HFFc6 (cell line): ENCODE measurements at regions not wholly inside any gene's neighbourhood (a gene's known extent, or its start where the extent isn't known, plus 50 kb on each side); places are given as distances from the start of the nearest gene placed in this dataset.
"Not testable (repeated sequence)": the region's sequence is repeated elsewhere in the genome, so short reads cannot be mapped to it uniquely, and the experiment has no call there.

Experiments
- DNase-seq: peaks from one replicate; pipeline ENCODE4 v3.0.0-alpha.2; 2018
- H3K27ac Mint-ChIP-seq: 2 replicates; pipeline ENCODE4 v1.8.0; 2020; ENCODE audit warnings: mild to moderate bottlenecking, mixed read lengths
- H3K27me3 Mint-ChIP-seq: 2 replicates; pipeline ENCODE4 v1.8.0; 2021; ENCODE audit warnings: mild to moderate bottlenecking, moderate library complexity, mixed read lengths; ENCODE audit not compliant: insufficient read depth
- H3K36me3 Mint-ChIP-seq: 2 replicates; pipeline ENCODE4 v1.8.0; 2021; ENCODE audit warnings: low read depth, mixed read lengths
- H3K4me1 Mint-ChIP-seq: 2 replicates; pipeline ENCODE4 v1.8.0; 2020; ENCODE audit warnings: low read depth, mixed read lengths
- H3K4me3 Mint-ChIP-seq: 2 replicates; pipeline ENCODE4 v1.8.0; 2020; ENCODE audit warnings: mild to moderate bottlenecking, moderate library complexity, mixed read lengths
- H3K9me3 Mint-ChIP-seq: 2 replicates; pipeline ENCODE4 v1.8.0; 2020; ENCODE audit warnings: mild to moderate bottlenecking, mixed read lengths
- TF ChIP-seq, protein P1 (sequence below): fragments of 200-600 bp; sonication (generic); IDR thresholded peaks from 2 replicates; pipeline ENCODE4 v1.5.0; 2021; ENCODE audit warnings: antibody characterized with exemption, mild to moderate bottlenecking

DNA sequence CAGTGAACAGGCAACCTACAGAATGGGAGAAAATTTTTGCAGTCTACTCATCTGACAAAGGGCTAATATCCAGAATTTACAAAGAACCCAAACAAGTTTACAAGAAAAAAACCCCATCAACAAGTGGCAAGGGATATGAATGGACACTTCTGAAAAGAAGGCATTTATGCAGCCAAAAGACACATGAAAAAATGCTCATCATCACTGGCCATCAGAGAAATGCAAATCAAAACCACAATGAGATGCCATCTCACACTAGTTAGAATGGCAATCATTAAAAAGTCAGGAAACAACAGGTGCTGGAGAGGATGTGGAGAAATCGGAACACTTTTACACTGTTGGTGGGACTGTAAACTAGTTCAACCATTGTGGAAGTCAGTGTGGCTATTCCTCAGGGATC is 80.3 kb downstream of the ZNF474 start:
- not testable (repeated sequence) for H3K27me3 Mint-ChIP-seq, H3K4me1 Mint-ChIP-seq, H3K9me3 Mint-ChIP-seq, DNase-seq, H3K4me3 Mint-ChIP-seq, H3K27ac Mint-ChIP-seq, H3K36me3 Mint-ChIP-seq

DNA sequence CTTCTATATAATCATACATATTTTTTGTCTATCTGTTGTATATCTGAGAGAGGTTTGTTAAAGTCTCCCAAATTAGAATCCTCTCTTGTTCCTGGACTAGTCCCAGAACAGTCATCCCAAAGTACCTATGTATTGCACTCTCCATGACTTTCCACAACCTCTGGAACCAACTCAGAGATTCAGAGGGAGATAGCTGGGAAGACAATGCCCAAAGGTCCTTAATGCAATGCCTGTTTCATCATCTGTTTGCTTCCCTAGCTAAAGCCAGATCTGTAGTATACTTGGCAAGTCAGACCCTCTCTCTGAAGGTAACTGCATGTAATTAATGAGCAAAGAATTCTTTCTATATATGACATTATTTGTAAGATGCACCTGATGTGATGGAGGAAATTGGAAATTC is 89.4 kb downstream of the ZNF474 start:
- Mint-ChIP-seq H3K27ac (no peak overlapping the region), H3K36me3 (no peaks in the 10 kb centered on the region), H3K27me3 (peaks cover 9% of the 10 kb centered on the region), H3K4me1 (no peaks in the 10 kb centered on the region), H3K4me3 (no peak overlapping the region), H3K9me3 (no peaks in the 10 kb centered on the region)
- TF ChIP-seq, protein P1, sequence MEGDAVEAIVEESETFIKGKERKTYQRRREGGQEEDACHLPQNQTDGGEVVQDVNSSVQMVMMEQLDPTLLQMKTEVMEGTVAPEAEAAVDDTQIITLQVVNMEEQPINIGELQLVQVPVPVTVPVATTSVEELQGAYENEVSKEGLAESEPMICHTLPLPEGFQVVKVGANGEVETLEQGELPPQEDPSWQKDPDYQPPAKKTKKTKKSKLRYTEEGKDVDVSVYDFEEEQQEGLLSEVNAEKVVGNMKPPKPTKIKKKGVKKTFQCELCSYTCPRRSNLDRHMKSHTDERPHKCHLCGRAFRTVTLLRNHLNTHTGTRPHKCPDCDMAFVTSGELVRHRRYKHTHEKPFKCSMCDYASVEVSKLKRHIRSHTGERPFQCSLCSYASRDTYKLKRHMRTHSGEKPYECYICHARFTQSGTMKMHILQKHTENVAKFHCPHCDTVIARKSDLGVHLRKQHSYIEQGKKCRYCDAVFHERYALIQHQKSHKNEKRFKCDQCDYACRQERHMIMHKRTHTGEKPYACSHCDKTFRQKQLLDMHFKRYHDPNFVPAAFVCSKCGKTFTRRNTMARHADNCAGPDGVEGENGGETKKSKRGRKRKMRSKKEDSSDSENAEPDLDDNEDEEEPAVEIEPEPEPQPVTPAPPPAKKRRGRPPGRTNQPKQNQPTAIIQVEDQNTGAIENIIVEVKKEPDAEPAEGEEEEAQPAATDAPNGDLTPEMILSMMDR = no peak
- DNase-seq = no peak

DNA sequence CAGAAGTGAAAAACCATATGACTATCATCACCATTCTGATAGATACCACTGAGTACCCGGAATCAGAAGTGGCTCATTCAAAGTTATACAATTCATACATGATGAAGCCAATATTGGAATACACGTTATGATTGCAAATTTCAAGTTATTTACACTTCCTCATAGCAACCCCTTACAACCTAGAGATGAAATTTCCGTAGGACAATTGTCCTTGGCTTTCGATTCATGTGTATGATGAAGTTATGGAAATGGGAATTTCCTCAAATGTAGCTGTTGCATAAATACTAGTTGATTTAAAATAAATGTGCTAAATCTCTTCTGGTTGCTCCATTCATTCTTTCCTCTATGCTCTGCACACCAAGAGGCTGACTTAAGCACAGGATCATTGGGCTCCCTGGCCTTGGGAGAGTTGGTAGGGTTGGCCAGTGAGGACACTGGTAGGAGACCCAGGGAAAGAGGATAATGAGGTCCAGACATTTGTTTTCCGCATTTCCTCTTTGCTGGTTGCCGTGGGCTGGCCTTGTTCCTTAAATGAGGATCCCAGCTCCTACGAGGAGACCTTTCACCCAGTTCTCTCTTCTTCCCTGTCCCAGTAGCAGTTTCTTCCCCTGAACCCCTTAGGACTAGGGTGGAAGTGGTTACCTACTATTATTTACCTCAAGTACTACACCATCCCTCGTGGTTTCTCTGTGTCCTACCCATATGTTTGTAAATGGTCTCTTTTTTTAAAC is 90.3 kb downstream of the ZNF474 start:
- TF ChIP-seq, protein P1 = no peak
- DNase-seq = no peak
- H3K4me1 Mint-ChIP-seq = no peaks in the 10 kb centered on the region
- H3K36me3 Mint-ChIP-seq = no peaks in the 10 kb centered on the region
- H3K9me3 Mint-ChIP-seq = no peaks in the 10 kb centered on the region
- H3K27me3 Mint-ChIP-seq = peaks cover 9% of the 10 kb centered on the region
- no peak overlapping the region for H3K4me3 Mint-ChIP-seq
- H3K27ac Mint-ChIP-seq = no peak overlapping the region

DNA sequence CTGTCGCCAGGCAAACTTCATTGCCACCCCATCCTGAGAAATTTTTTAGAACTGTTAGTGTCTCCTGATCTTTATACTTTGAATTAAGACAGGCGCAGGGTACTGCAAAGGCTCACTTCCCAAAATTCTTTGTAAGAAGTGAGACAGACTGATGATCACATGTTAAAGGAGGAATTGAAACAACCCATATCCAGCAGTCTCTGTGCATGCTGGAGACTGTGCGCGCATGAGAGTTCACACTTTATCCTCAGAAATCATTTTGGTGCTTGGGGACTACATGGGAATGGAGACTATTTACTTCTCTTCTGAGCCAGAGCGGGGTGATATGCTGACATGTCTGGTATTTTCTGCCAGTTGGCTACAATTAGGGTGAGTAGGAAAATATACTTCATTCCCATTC is 91.2 kb downstream of the ZNF474 start:
- no peaks in the 10 kb centered on the region for H3K36me3 Mint-ChIP-seq
- no peak for DNase-seq
- TF ChIP-seq, protein P1 = no peak
- H3K27ac Mint-ChIP-seq = no peak overlapping the region
- H3K4me1 Mint-ChIP-seq = no peaks in the 10 kb centered on the region
- peaks cover 9% of the 10 kb centered on the region for H3K27me3 Mint-ChIP-seq
- no peak overlapping the region for H3K4me3 Mint-ChIP-seq
- H3K9me3 Mint-ChIP-seq = no peaks in the 10 kb centered on the region

DNA sequence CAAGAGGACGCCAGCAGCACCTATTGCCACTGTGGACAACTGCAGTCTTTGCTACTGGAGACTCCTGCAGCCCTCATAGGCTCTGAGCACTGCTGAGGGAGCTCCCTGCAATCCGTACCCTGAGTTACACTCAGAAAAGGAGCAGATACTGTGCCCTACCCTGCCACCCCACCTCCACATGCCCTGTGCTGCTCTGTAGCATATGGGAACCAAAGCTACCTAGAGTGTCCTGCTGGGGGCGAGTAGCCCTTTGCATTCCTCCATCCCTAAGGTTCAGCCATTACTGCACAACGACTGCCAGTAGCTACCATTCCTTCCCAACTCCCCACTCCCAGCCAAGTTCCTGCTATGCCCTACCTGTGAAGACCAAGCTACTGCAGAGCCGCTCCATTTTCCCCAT is 90.2 kb upstream of the SNCAIP start:
- no peaks in the 10 kb centered on the region for H3K36me3 Mint-ChIP-seq
- no peak for DNase-seq
- no peak overlapping the region for H3K27ac Mint-ChIP-seq
- no peaks in the 10 kb centered on the region for H3K9me3 Mint-ChIP-seq
- no peak overlapping the region for H3K4me3 Mint-ChIP-seq
- no peaks in the 10 kb centered on the region for H3K4me1 Mint-ChIP-seq
- peaks cover 9% of the 10 kb centered on the region for H3K27me3 Mint-ChIP-seq
- TF ChIP-seq, protein P1 = no peak

DNA sequence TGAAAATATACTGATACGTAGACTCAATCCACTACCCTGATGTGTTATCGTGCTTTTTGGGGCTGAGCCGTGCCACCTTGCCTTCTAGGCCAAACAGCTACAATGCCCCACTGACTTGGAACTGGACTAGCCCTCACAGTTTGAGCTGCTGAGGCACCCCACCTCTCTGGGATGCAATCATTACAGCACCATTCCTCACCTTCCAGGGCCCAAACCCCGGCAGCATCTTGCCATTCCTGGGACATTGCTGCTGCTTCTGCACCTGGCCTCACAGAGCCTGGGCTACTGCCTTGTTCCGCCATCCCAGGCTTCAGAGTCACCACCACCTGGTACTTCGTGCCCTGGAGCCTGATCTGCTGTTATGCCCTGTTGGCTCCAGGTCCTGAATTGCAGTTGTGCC is 89.5 kb upstream of the SNCAIP start:
- TF ChIP-seq, protein P1 = no peak

More for the DNA sequence above, 89.5 kb upstream of the SNCAIP start:
- no peaks in the 10 kb centered on the region for H3K36me3 Mint-ChIP-seq
- H3K27ac Mint-ChIP-seq = no peak overlapping the region
- H3K4me3 Mint-ChIP-seq = no peak overlapping the region
- no peaks in the 10 kb centered on the region for H3K9me3 Mint-ChIP-seq
- H3K27me3 Mint-ChIP-seq = peaks cover 9% of the 10 kb centered on the region
- no peak for DNase-seq
- H3K4me1 Mint-ChIP-seq = no peaks in the 10 kb centered on the region
